ENCODE measurements at regions not wholly inside any gene's neighbourhood (a gene's known extent, or its start where the extent isn't known, plus 50 kb on each side); places are given as distances from the start of the nearest gene placed in this dataset.

DNA sequence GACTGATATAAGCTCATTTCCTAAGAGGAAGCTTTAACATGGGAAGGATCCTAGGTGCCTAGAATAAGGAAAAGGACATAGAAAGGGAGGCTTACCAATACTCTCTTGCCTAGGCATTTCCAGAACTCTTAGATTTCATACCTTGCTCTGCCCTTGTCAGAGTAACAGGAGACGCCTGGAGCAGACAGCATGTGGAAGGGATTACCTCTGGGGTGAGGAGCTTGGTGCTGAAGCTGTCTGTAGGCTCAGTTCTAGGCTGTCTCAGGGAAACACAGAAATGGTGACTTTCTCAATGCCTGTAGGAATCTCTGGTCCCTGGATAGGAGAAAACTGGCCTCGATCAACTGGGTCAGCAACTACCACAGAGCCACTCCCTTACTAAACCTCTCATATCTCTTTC is 150.0 kb downstream of the SLC4A3 start:
- Histone ChIP-seq H4K8ac (ENCODE audit: low read depth, low read length) (no peak overlapping the region), H3K4me3 (ENCODE audit: low read length in 2 of 2) (no peak overlapping the region), H3K4me2 (ENCODE audit: insufficient read depth, low read length, poor library complexity, severe bottlenecking) (no peak overlapping the region), H2AK5ac (ENCODE audit: low read depth, low read length) (no peak overlapping the region), H2BK5ac (ENCODE audit: low read length) (no peak overlapping the region), H2BK12ac (ENCODE audit: low read length) (no peak overlapping the region), H2BK120ac (ENCODE audit: low read depth, low read length) (no peak overlapping the region), H3K18ac (ENCODE audit: low read length) (no peak overlapping the region), H3K79me1 (ENCODE audit: low read depth, low read length) (no peaks in the 10 kb centered on the region), H3K27ac (replicated peaks; ENCODE audit: low read length) (no peak overlapping the region), H3K9me3 (replicated peaks in 1 of 2; ENCODE audit: control insufficient read depth in 2 of 2, insufficient read depth in 1 of 2, low read depth in 1 of 2, low read length in 2 of 2) (no peaks in the 10 kb centered on the region), H3K14ac (ENCODE audit: low read length) (no peak overlapping the region), H3K4me1 (ENCODE audit: control insufficient read depth in 2 of 2, insufficient read depth in 1 of 2, low read depth in 1 of 2, low read length in 2 of 2) (peaks cover 0 to 3% of the 10 kb centered on the region in 2 donors), H3K9ac (ENCODE audit: low read depth, low read length, poor library complexity) (no peak overlapping the region), H3K27me3 (ENCODE audit: control insufficient read depth in 3 of 3, insufficient read depth in 3 of 3, low read depth in 1 of 3, low read length in 3 of 3) (peaks cover 0 to 18% (median 0%) of the 10 kb centered on the region in 3 experiments), H3K36me3 (replicated peaks in 1 of 2; ENCODE audit: control insufficient read depth in 2 of 2, insufficient read depth in 2 of 2, low read length in 2 of 2) (no peaks in the 10 kb centered on the region), H2AFZ (ENCODE audit: low read length) (no peak overlapping the region), H3K23ac (ENCODE audit: low read depth, low read length, poor library complexity) (no peak overlapping the region), H2BK15ac (ENCODE audit: low read length) (no peak overlapping the region), H4K91ac (ENCODE audit: low read depth, low read length, poor library complexity) (no peak overlapping the region), H3K4ac (ENCODE audit: low read length) (no peak overlapping the region)
- WGBS, 2 donors (ENCODE audit: extremely low coverage in 2 of 2, insufficient read length in 2 of 2, insufficient replicate concordance in 1 of 2), result no CpG with 5 or more reads among the region's 2 CpGs
- DNase-seq (ENCODE audit: low spot score), result no peak

DNA sequence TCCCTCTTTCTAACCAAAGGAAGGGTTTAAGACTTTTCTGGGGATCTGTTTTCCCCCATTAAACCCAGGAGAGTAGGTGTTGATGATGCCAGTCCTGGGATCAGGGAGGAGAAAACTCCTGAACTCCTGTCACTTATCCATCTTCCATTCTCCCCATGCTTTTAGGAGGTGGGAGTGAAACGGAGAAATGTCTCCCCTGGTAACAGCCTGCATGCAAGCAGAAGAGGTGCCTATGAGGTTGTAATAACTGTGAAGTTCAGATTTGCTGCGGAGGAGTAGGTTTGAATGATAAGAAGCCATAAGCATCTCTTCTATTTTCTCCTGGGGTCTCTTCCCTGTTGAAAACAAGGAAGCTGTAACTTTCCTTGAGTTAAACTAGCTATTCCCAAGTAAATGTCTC is 150.8 kb downstream of the SLC4A3 start:
- Histone ChIP-seq H3K4me2 (ENCODE audit: insufficient read depth, low read length, poor library complexity, severe bottlenecking) (no peak overlapping the region), H4K8ac (ENCODE audit: low read depth, low read length) (no peak overlapping the region), H3K4ac (ENCODE audit: low read length) (no peak overlapping the region), H3K9me3 (replicated peaks in 1 of 2; ENCODE audit: control insufficient read depth in 2 of 2, insufficient read depth in 1 of 2, low read depth in 1 of 2, low read length in 2 of 2) (no peaks in the 10 kb centered on the region), H2AFZ (ENCODE audit: low read length) (no peak overlapping the region), H4K91ac (ENCODE audit: low read depth, low read length, poor library complexity) (no peak overlapping the region), H3K79me1 (ENCODE audit: low read depth, low read length) (no peaks in the 10 kb centered on the region), H3K36me3 (replicated peaks in 1 of 2; ENCODE audit: control insufficient read depth in 2 of 2, insufficient read depth in 2 of 2, low read length in 2 of 2) (no peaks in the 10 kb centered on the region), H3K14ac (ENCODE audit: low read length) (no peak overlapping the region), H3K4me3 (ENCODE audit: low read length in 2 of 2) (no peak overlapping the region), H3K27me3 (ENCODE audit: control insufficient read depth in 3 of 3, insufficient read depth in 3 of 3, low read depth in 1 of 3, low read length in 3 of 3) (peaks cover 0 to 18% (median 0%) of the 10 kb centered on the region in 3 experiments), H2BK5ac (ENCODE audit: low read length) (no peak overlapping the region), H2BK15ac (ENCODE audit: low read length) (no peak overlapping the region), H2BK120ac (ENCODE audit: low read depth, low read length) (no peak overlapping the region), H2BK12ac (ENCODE audit: low read length) (no peak overlapping the region), H3K23ac (ENCODE audit: low read depth, low read length, poor library complexity) (no peak overlapping the region), H3K9ac (ENCODE audit: low read depth, low read length, poor library complexity) (no peak overlapping the region), H3K4me1 (ENCODE audit: control insufficient read depth in 2 of 2, insufficient read depth in 1 of 2, low read depth in 1 of 2, low read length in 2 of 2) (peaks cover 0 to 4% of the 10 kb centered on the region in 2 donors), H2AK5ac (ENCODE audit: low read depth, low read length) (no peak overlapping the region), H3K18ac (ENCODE audit: low read length) (no peak overlapping the region), H3K27ac (replicated peaks; ENCODE audit: low read length) (no peak overlapping the region)
- WGBS, 2 donors (ENCODE audit: extremely low coverage in 2 of 2, insufficient read length in 2 of 2, insufficient replicate concordance in 1 of 2), result no CpG with 5 or more reads among the region's 2 CpGs
- DNase-seq (ENCODE audit: low spot score), result no peak

DNA sequence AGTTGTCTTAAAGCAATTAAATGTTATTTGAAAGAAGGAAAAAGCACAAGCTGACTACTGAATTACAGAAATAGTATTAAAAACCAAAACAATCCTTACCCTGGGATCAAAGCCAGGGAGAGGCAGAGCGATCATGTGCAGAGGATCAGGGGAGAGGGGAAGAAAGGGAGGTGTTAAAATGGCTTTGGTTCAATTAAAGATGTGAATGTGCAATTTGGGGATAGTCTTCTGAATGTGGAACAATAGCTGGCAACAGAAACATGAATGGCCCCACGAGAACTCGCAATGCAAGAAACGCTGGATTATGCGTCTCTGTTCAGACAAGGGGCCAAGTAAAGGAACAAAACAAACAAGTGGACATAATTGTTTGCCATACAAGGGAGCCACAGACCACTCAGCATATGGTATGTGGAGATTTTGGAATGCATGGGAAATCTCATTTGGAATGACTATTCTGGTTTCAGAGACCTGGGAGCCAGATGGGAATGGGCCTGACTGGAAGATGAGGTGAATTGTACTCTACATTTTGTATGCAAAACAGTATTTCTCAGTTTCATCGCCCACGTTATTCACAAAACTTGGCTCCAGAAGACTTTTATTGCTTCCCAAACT is 155.4 kb downstream of the SLC4A3 start:
- Histone ChIP-seq H3K18ac (ENCODE audit: low read length) (no peak overlapping the region), H4K91ac (ENCODE audit: low read depth, low read length, poor library complexity) (no peak overlapping the region), H2AFZ (ENCODE audit: low read length) (no peak overlapping the region), H2BK120ac (ENCODE audit: low read depth, low read length) (no peak overlapping the region), H3K27ac (replicated peaks; ENCODE audit: low read length) (no peak overlapping the region), H2BK12ac (ENCODE audit: low read length) (no peak overlapping the region), H3K4me1 (ENCODE audit: control insufficient read depth in 2 of 2, insufficient read depth in 1 of 2, low read depth in 1 of 2, low read length in 2 of 2) (peaks cover 0 to 6% of the 10 kb centered on the region in 2 donors), H3K14ac (ENCODE audit: low read length) (no peak overlapping the region), H3K27me3 (ENCODE audit: control insufficient read depth in 3 of 3, insufficient read depth in 3 of 3, low read depth in 1 of 3, low read length in 3 of 3) (peaks cover 0 to 13% (median 0%) of the 10 kb centered on the region in 3 experiments), H3K4me3 (ENCODE audit: low read length in 2 of 2) (no peak overlapping the region), H3K4me2 (ENCODE audit: insufficient read depth, low read length, poor library complexity, severe bottlenecking) (no peak overlapping the region), H3K36me3 (replicated peaks in 1 of 2; ENCODE audit: control insufficient read depth in 2 of 2, insufficient read depth in 2 of 2, low read length in 2 of 2) (no peaks in the 10 kb centered on the region), H4K8ac (ENCODE audit: low read depth, low read length) (no peak overlapping the region), H2AK5ac (ENCODE audit: low read depth, low read length) (no peak overlapping the region), H3K9ac (ENCODE audit: low read depth, low read length, poor library complexity) (no peak overlapping the region), H2BK15ac (ENCODE audit: low read length) (no peak overlapping the region), H3K9me3 (replicated peaks in 1 of 2; ENCODE audit: control insufficient read depth in 2 of 2, insufficient read depth in 1 of 2, low read depth in 1 of 2, low read length in 2 of 2) (no peaks in the 10 kb centered on the region), H3K23ac (ENCODE audit: low read depth, low read length, poor library complexity) (no peak overlapping the region), H2BK5ac (ENCODE audit: low read length) (no peak overlapping the region), H3K4ac (ENCODE audit: low read length) (no peak overlapping the region), H3K79me1 (ENCODE audit: low read depth, low read length) (no peaks in the 10 kb centered on the region)
- whole genome bisulfite sequencing, 2 donors (ENCODE audit: extremely low coverage in 2 of 2, insufficient read length in 2 of 2, insufficient replicate concordance in 1 of 2), result no CpG with 5 or more reads among the region's 7 CpGs
- no peak for DNase-seq (ENCODE audit: low spot score)

DNA sequence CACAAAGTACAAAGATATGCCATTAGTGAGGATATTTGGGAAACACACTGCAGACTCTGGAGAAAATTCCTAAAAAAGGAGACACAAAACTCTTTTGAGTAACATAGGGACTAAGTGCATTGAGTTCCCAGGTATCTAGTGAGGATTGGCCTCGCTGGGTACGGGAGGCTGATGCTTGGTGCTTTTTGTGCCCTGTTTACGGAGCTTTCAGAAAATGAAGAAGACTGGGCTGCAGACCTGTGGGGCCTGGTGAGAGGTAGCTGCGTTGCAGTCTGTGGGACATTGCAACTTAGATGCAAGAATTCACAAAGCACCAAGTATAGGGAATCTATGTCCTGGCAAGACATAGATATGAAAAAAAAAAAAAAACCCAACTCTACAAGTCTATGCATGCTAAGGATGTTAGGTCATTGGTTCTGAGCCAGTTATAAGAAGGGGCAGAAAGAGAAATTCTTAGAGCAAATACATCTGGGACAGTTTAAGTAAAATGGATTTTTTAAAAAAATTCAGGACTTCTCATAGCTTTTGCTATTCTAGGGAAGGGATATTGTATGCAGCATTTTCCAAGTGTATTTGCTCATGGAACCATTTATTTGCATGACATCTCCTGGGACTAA is 156.0 kb downstream of the SLC4A3 start:
- Histone ChIP-seq H3K79me1 (ENCODE audit: low read depth, low read length) (no peaks in the 10 kb centered on the region), H3K4me3 (ENCODE audit: low read length in 2 of 2) (no peak overlapping the region), H2AK5ac (ENCODE audit: low read depth, low read length) (no peak overlapping the region), H3K9me3 (replicated peaks in 1 of 2; ENCODE audit: control insufficient read depth in 2 of 2, insufficient read depth in 1 of 2, low read depth in 1 of 2, low read length in 2 of 2) (no peaks in the 10 kb centered on the region), H3K14ac (ENCODE audit: low read length) (no peak overlapping the region), H4K91ac (ENCODE audit: low read depth, low read length, poor library complexity) (no peak overlapping the region), H3K4me1 (ENCODE audit: control insufficient read depth in 2 of 2, insufficient read depth in 1 of 2, low read depth in 1 of 2, low read length in 2 of 2) (peaks cover 0 to 6% of the 10 kb centered on the region in 2 donors), H3K23ac (ENCODE audit: low read depth, low read length, poor library complexity) (no peak overlapping the region), H3K27me3 (ENCODE audit: control insufficient read depth in 3 of 3, insufficient read depth in 3 of 3, low read depth in 1 of 3, low read length in 3 of 3) (peaks cover 0 to 8% (median 0%) of the 10 kb centered on the region in 3 experiments), H3K18ac (ENCODE audit: low read length) (no peak overlapping the region), H2BK5ac (ENCODE audit: low read length) (no peak overlapping the region), H3K36me3 (replicated peaks in 1 of 2; ENCODE audit: control insufficient read depth in 2 of 2, insufficient read depth in 2 of 2, low read length in 2 of 2) (no peaks in the 10 kb centered on the region), H2BK120ac (ENCODE audit: low read depth, low read length) (no peak overlapping the region), H3K9ac (ENCODE audit: low read depth, low read length, poor library complexity) (no peak overlapping the region), H3K4me2 (ENCODE audit: insufficient read depth, low read length, poor library complexity, severe bottlenecking) (no peak overlapping the region), H2BK15ac (ENCODE audit: low read length) (no peak overlapping the region), H3K27ac (replicated peaks; ENCODE audit: low read length) (no peak overlapping the region), H3K4ac (ENCODE audit: low read length) (no peak overlapping the region), H2BK12ac (ENCODE audit: low read length) (no peak overlapping the region), H2AFZ (ENCODE audit: low read length) (no peak overlapping the region), H4K8ac (ENCODE audit: low read depth, low read length) (no peak overlapping the region)
- DNase-seq (ENCODE audit: low spot score), result no peak
- no CpG with 5 or more reads among the region's 4 CpGs for WGBS, 2 donors (ENCODE audit: extremely low coverage in 2 of 2, insufficient read length in 2 of 2, insufficient replicate concordance in 1 of 2)

All from neuronal stem cell (in vitro differentiated cells).